Fibroblast of upper back skin (primary cell): ENCODE measurements at regions not wholly inside any gene's neighbourhood (a gene's known extent, or its start where the extent isn't known, plus 50 kb on each side); places are given as distances from the start of the nearest gene placed in this dataset.
"Not testable (repeated sequence)": the region's sequence is repeated elsewhere in the genome, so short reads cannot be mapped to it uniquely, and the experiment has no call there.

Source experiments
- DNase-seq: peaks from one replicate; pipeline ENCODE4 v3.0.0-alpha.2; 2013

DNA sequence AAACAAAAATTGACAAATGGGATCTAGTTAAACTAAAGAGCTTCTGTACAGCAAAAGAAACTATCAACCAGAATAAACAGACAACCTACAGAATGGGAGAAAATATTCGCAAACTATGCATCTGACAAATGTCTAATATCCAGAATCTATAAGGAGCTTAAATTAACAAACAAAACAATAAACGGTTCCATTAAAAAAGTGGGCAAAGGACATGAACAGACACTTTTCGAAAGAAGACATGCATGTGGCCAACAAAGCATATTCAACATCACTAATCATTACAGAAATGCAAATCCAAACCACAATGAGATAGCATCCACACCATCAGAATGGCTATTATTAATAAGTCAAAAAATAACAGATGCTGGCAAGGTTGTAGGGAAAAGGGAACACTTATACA lies 50.5 kb upstream of the MED13L start:
- not testable (repeated sequence) for DNase-seq

- no peak for DNase-seq
Measured at GRCh38 chr12:116331876-116332275, 54.4 kb upstream of the MED13L start.

GRCh38 chr12:116332705-116333380 lies 55.4 kb upstream of the MED13L start:
- no peak for DNase-seq

DNA sequence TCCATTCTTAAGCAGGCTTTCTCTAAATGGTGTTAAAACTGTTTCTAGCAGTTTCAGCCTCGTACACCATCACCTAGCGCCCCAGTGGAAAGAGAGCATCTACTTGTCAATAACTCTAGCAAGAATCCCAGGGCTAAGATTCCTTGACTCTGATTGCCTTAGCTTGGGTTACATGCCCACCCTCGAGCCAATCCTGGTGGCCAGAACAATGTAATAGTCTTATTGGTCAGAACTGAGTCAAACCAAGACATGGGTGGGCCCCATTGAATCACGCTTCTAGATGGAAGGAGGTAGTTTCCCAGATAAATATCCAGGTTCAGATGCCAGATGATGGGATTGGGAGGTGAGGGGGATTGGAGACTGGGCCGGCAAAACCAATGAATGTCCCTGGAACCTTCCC lies 55.9 kb upstream of the MED13L start:
- DNase-seq, result no peak

- no peak for DNase-seq
Measured at GRCh38 chr12:116336542-116337065, 59.1 kb upstream of the MED13L start.

DNA sequence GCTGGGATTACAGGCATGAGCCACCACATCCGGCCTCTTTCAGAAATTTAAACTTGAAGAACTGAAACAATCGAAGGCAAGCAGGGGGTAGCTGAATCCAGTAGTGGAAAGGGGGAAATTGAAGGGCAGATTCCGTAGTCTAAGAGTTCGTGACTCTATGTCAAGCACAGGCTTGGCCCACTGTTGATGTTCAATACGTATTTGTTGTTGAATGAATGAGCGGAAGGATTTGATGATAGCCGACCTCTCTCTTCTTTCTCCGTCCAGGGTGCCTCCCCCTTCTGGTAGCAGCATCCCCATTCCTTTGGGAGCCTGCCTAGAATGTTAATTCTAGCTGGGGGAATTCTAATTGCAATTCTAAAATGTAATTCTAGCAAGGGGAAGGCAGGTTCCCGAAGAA lies 59.8 kb upstream of the MED13L start:
- DNase-seq, result no peak

GRCh38 chr12:116338064-116338846 lies 60.8 kb upstream of the MED13L start:
- no peak for DNase-seq

- DNase-seq, result no peak
Measured at GRCh38 chr12:116339062-116339461, 61.6 kb upstream of the MED13L start.

DNA sequence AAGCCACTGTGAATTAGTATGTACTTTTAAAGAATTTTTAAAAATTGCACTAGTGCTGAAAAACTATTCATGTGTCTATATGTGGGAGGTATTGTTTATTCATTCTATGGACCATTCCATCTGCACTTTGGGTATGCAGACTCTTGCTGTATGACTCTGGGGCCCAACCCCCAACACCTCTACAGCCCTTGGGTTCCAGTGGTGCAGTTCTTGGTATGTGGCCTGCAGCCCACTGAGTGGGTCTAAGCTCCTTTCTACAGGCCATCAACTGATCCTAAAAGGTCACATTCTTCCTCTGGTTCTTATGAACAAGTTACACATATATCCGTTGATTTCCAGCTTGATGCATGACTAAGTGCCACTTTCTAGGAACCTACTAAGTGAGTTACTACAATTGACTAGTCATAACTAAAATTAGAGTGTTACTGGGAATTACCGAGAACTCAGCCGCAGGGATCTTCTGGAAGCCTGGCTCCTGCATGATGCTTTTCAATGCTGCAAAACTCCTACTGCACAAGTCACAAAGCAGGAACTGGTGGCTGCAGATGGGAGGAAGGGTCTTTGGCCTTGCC lies 62.4 kb upstream of the MED13L start:
- no peak for DNase-seq

- DNase-seq, result no peak
Measured at GRCh38 chr12:116343331-116343884, 65.9 kb upstream of the MED13L start.

DNA sequence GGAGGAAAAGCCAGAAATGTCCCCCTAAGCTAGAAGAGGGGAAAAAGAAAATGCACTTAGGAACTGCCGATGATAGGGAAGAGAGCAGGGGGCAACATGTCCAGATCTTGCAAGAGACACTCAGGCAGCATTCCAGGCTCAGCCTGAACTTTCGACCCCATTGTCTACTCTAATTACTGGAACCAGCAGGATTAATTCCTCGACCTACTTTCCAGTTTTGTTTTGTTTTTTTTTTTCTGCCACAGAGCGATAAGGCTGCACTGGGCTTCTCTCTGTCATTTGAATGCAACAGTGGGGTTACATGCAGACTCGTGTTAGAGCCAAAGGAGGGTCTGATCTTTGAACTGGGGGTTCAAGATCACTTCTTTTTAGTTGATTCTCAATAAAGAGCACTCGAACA lies 68.7 kb upstream of the MED13L start:
- peak; percentile 22 for DNase-seq

- DNase-seq, result peak; percentile 95
Measured at GRCh38 chr12:116346741-116347140, 69.2 kb upstream of the MED13L start.

GRCh38 chr12:116347265-116347664 lies 69.8 kb upstream of the MED13L start:
- DNase-seq, result no peak

GRCh38 chr12:116352315-116352835 lies 74.9 kb upstream of the MED13L start:
- DNase-seq, result no peak

DNA sequence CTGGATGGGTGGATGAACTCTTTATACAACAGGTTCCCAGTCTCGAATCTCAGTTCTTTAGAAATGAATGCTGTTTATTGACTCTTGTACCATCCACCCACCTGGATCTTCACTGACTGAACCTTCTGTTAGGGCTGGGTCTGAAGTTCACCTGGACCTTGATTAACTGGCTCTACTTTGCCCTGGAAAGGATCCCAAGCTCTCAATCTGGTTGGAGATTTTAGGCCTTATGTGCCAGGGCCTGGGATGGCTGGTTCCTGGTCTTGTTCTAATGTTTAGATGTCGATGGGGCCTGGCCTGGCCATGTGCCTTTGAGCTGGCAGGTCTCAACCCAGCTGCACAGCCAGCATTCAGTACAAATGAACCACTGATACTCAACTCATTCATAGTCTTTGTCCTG lies 76.5 kb upstream of the MED13L start:
- no peak for DNase-seq

DNA sequence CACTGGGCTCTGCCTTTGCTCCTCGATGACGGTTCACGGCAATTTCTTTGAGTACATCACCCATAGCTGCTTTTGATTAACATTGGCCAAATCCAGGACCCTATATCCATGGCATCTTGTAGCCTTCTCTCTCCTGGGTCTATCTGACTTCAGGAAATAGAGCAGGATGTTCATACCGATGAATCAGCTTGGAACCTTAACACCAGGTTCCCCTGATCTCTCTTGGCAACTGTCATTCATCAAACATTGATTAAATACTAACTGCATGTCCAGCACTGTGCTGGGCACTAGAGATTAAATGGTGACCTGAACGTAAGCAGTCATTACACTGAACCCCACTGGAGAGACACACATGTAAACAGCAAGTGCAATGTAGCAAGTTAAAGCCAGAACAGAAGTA lies 77.0 kb upstream of the MED13L start:
- no peak for DNase-seq

GRCh38 chr12:116354950-116355783 lies 77.7 kb upstream of the MED13L start:
- peak; percentile 23 for DNase-seq

- DNase-seq, result no peak
Measured at GRCh38 chr12:116358536-116358892, 81.0 kb upstream of the MED13L start.

GRCh38 chr12:116358893-116359761 lies 81.6 kb upstream of the MED13L start:
- peak; percentile 92 for DNase-seq

GRCh38 chr12:116360579-116361413 lies 83.3 kb upstream of the MED13L start:
- no peak for DNase-seq
